Astrocyte (in vitro differentiated cells and primary cell): ENCODE measurements at regions not wholly inside any gene's neighbourhood (a gene's known extent, or its start where the extent isn't known, plus 50 kb on each side); places are given as distances from the start of the nearest gene placed in this dataset.

Source experiments
- EZH2 ChIP-seq: IDR thresholded peaks from 2 replicates; pipeline ENCODE4 v1.6.1; 2012; ENCODE audit warnings: mild to moderate bottlenecking, low read length, inconsistent platforms; ENCODE audit not compliant: insufficient read depth
- TF ChIP-seq, protein P1 (sequence below): IDR thresholded peaks from 2 replicates; pipeline ENCODE4 v1.5.1; 2011; ENCODE audit warnings: low read depth, mild to moderate bottlenecking, inconsistent platforms, low read length, moderate library complexity; ENCODE audit not compliant: insufficient read depth

DNA sequence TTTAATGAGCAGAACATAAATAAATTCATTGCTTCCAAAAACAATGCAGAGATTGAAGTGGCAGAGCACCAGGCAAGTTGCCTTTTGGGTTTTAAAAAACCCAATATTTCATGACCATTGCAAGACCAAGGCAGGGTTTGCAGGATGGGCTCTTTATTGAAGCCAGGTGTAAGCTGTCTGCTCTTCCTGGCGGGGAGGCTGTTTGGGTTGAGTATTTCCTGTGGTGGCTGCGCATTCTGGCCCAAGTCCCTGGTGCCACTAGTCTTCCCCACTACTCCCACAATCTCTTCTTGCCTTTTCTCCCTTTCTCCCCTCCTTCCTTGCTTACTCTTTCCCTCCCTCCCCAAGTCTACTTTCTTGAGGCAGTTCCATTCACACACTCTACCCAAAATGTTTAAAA, 116.4 kb downstream of the AKAP11 start:
- TF ChIP-seq, protein P1, sequence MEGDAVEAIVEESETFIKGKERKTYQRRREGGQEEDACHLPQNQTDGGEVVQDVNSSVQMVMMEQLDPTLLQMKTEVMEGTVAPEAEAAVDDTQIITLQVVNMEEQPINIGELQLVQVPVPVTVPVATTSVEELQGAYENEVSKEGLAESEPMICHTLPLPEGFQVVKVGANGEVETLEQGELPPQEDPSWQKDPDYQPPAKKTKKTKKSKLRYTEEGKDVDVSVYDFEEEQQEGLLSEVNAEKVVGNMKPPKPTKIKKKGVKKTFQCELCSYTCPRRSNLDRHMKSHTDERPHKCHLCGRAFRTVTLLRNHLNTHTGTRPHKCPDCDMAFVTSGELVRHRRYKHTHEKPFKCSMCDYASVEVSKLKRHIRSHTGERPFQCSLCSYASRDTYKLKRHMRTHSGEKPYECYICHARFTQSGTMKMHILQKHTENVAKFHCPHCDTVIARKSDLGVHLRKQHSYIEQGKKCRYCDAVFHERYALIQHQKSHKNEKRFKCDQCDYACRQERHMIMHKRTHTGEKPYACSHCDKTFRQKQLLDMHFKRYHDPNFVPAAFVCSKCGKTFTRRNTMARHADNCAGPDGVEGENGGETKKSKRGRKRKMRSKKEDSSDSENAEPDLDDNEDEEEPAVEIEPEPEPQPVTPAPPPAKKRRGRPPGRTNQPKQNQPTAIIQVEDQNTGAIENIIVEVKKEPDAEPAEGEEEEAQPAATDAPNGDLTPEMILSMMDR: no peak
- no peak for TF ChIP-seq EZH2
